Ishikawa (cell line): ENCODE measurements at regions not wholly inside any gene's neighbourhood (a gene's known extent, or its start where the extent isn't known, plus 50 kb on each side); places are given as distances from the start of the nearest gene placed in this dataset.

ENCODE experiments used
- CEBPB ChIP-seq: IDR thresholded peaks from 2 replicates; pipeline ENCODE4 v1.6.1; 2012
- CREB1 ChIP-seq: IDR thresholded peaks from 2 replicates; pipeline ENCODE4 v1.6.1; 2012; ENCODE audit warnings: low read depth
- EGR1 ChIP-seq: IDR thresholded peaks from 2 replicates; pipeline ENCODE4 v1.6.1; 2012
- EP300 ChIP-seq: IDR thresholded peaks from 2 replicates; pipeline ENCODE4 v1.6.1; 2012; ENCODE audit warnings: borderline replicate concordance
- FOXM1 ChIP-seq: IDR thresholded peaks from 2 replicates; pipeline ENCODE4 v1.6.1; 2012; ENCODE audit warnings: low read depth, borderline replicate concordance
- NFIC ChIP-seq: IDR thresholded peaks from 2 replicates; pipeline ENCODE4 v1.6.1; 2012
- RAD21 ChIP-seq: IDR thresholded peaks from 2 replicates; pipeline ENCODE4 v1.6.1; 2012; ENCODE audit warnings: low read depth
- REST ChIP-seq: IDR thresholded peaks from 2 replicates; pipeline ENCODE4 v1.6.1; 2012; ENCODE audit warnings: low read depth, mild to moderate bottlenecking
- TAF1 ChIP-seq: IDR thresholded peaks from 2 replicates; pipeline ENCODE4 v1.6.1; 2012; ENCODE audit warnings: low read depth, mild to moderate bottlenecking
- TCF12 ChIP-seq: IDR thresholded peaks from 2 replicates; pipeline ENCODE4 v1.6.1; 2012; ENCODE audit warnings: low read depth
- YY1 ChIP-seq: IDR thresholded peaks from 2 replicates; pipeline ENCODE4 v1.6.1; 2012; ENCODE audit warnings: low read depth
- TF ChIP-seq, protein P1 (sequence below): IDR thresholded peaks from 2 replicates; pipeline ENCODE4 v1.6.1; 2012
- TF ChIP-seq, protein P2 (sequence below): IDR thresholded peaks from 2 replicates; pipeline ENCODE4 v1.6.1; 2012

DNA sequence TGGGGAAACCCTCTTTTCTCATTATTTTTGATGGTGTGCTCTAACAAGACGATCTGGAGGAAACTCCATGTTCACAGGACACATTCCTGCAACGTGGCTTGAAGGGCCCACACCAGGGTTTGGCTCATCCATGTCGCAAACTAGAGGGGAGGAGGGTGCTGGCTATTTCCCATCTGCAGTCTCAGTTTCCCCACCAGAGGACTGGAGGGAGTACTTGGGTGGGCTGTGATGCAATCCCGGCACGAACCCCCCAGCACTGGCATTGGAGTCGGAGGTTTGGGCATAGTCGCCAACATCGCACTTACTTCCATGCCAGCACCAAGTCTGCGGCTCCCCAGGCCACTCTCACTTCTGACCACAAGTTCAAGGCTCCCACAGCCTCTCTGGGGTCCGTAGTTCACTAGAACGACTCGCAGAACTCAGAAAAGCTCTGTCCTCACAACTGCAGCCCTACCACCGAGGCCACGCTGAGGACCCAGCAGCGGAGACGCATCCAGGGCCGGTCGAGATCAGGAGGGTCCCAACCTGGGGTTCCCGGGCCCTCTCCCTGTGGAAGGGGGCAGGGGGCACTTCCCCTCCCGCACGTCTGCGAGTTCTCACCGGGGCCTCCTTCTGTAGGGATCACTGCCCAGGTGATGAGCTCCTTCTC lies 165.6 kb upstream of the SOX1 start:
- no peak for TF ChIP-seq FOXM1
- no peak for TF ChIP-seq EP300
- TF ChIP-seq RAD21 = no peak
- TF ChIP-seq REST = no peak
- TF ChIP-seq, protein P1, sequence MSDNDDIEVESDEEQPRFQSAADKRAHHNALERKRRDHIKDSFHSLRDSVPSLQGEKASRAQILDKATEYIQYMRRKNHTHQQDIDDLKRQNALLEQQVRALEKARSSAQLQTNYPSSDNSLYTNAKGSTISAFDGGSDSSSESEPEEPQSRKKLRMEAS = no peak
- no peak for TF ChIP-seq YY1
- TF ChIP-seq NFIC = no peak
- no peak for TF ChIP-seq CREB1
- TF ChIP-seq TCF12 = no peak
- TF ChIP-seq, protein P2, sequence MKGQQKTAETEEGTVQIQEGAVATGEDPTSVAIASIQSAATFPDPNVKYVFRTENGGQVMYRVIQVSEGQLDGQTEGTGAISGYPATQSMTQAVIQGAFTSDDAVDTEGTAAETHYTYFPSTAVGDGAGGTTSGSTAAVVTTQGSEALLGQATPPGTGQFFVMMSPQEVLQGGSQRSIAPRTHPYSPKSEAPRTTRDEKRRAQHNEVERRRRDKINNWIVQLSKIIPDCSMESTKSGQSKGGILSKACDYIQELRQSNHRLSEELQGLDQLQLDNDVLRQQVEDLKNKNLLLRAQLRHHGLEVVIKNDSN = no peak
- TF ChIP-seq CEBPB = no peak
- no peak for TF ChIP-seq TAF1
- TF ChIP-seq EGR1 = no peak
